ENCODE measurements at regions not wholly inside any gene's neighbourhood (a gene's known extent, or its start where the extent isn't known, plus 50 kb on each side); places are given as distances from the start of the nearest gene placed in this dataset.

- TF ChIP-seq, protein P1, sequence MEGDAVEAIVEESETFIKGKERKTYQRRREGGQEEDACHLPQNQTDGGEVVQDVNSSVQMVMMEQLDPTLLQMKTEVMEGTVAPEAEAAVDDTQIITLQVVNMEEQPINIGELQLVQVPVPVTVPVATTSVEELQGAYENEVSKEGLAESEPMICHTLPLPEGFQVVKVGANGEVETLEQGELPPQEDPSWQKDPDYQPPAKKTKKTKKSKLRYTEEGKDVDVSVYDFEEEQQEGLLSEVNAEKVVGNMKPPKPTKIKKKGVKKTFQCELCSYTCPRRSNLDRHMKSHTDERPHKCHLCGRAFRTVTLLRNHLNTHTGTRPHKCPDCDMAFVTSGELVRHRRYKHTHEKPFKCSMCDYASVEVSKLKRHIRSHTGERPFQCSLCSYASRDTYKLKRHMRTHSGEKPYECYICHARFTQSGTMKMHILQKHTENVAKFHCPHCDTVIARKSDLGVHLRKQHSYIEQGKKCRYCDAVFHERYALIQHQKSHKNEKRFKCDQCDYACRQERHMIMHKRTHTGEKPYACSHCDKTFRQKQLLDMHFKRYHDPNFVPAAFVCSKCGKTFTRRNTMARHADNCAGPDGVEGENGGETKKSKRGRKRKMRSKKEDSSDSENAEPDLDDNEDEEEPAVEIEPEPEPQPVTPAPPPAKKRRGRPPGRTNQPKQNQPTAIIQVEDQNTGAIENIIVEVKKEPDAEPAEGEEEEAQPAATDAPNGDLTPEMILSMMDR (IDR thresholded peaks at IDR 0.05): no peak
- no peak overlapping the region for H3K27ac ChIP-seq
- intact Hi-C loops (cut with DNase I): no loop called here
- DNase-seq: no peak
- no peaks in the 10 kb centered on the region for H3K4me1 ChIP-seq
- no peak overlapping the region for H3K9ac ChIP-seq (ENCODE audit: low read depth in 2 of 2, low read length in 2 of 2)
- no peak overlapping the region for H3K4me3 ChIP-seq
- no peaks in the 10 kb centered on the region for H3K36me3 ChIP-seq
- H3K9me3 ChIP-seq: no peaks in the 10 kb centered on the region
- no peaks in the 10 kb centered on the region for H3K27me3 ChIP-seq
These were observed 382.3 kb upstream of the ID4 start for GRCh38 chr6:19454721-19455392.

DNA sequence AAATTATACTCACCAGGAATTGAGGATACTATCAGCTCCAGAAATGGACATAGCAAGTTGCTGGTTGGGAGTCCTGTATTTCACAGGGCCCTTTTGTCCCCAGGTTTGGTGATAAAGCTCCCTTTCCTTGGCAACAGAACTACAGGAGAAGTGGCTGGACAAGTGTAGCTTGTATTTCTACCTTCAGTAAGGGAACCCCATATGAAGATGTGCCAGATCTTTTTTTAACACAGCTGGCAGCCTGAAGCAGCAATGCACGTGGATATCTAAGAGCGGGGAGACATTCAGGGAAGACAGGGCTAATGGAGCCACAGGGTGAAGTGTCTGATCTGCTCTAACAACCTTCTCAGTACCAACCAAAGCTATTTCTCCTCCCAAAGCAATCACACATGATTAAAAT is 373.9 kb upstream of the ID4 start:
- no peak overlapping the region for H3K27ac ChIP-seq
- TF ChIP-seq, protein P1 (IDR thresholded peaks at IDR 0.05): no peak
- H3K9me3 ChIP-seq: no peaks in the 10 kb centered on the region
- no peak overlapping the region for H3K9ac ChIP-seq (ENCODE audit: low read depth in 2 of 2, low read length in 2 of 2)
- intact Hi-C loops (cut with DNase I): no loop called here
- no peaks in the 10 kb centered on the region for H3K36me3 ChIP-seq
- no peaks in the 10 kb centered on the region for H3K27me3 ChIP-seq
- H3K4me3 ChIP-seq: no peak overlapping the region
- DNase-seq: no peak
- H3K4me1 ChIP-seq: no peaks in the 10 kb centered on the region

DNA sequence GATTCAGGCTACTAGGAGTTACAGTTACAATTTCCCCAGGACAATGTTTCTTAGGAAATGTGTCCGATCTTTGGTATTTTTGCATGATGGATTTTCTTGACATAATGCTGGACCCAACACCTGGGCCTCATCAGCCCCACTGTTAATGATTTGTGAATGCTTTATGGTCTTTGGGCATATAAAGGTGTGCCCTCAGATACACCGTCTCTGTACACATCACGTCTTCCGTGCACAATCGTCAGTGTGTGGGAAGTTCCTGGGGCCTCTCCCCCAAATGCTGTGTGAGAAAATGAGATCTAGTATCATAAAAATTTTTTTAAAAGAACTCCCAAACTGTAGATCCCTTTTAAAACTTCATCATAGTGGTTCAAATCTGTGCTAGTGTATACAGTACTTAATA is 373.2 kb upstream of the ID4 start:
- H3K27me3 ChIP-seq: no peaks in the 10 kb centered on the region

DNA sequence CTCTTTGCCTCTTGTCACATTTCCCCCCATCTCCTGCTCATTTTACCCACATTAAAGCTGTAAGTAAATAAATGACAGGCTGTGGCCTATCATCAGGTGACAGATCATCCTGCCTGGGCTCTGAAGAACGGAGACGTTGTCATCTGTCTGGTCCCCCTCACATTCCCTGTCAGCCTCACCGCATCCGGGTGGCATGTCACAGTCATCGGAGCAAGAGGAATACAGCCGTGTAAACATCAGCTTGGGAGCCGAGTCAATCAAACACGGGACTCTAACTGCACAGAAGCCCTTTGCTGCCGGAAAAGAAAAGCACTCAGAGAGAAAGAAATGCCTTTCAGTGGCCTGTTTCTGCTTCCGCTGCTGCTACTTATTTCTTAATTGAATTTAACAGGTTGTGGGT is 371.9 kb upstream of the ID4 start:
- Histone ChIP-seq H3K36me3 (no peaks in the 10 kb centered on the region), H3K9ac (ENCODE audit: low read depth in 2 of 2, low read length in 2 of 2) (no peak overlapping the region), H3K4me3 (no peak overlapping the region), H3K27me3 (no peaks in the 10 kb centered on the region), H3K9me3 (no peaks in the 10 kb centered on the region), H3K27ac (no peak overlapping the region), H3K4me1 (no peaks in the 10 kb centered on the region)
- intact Hi-C loops (cut with DNase I): no loop called here
- TF ChIP-seq, protein P1 (IDR thresholded peaks at IDR 0.05): no peak
- no peak for DNase-seq

More for the DNA sequence above, 373.2 kb upstream of the ID4 start:
- Histone ChIP-seq H3K4me1 (no peaks in the 10 kb centered on the region), H3K4me3 (no peak overlapping the region), H3K9ac (ENCODE audit: low read depth in 2 of 2, low read length in 2 of 2) (no peak overlapping the region), H3K9me3 (no peaks in the 10 kb centered on the region), H3K36me3 (no peaks in the 10 kb centered on the region), H3K27ac (no peak overlapping the region)
- no peak for DNase-seq
- TF ChIP-seq, protein P1 (IDR thresholded peaks at IDR 0.05): no peak
- intact Hi-C loops (cut with DNase I): no loop called here

GRCh38 chr6:19465760-19466159 is 371.4 kb upstream of the ID4 start:
- TF ChIP-seq, protein P1 (IDR thresholded peaks at IDR 0.05): no peak
- no peak overlapping the region for H3K9ac ChIP-seq (ENCODE audit: low read depth in 2 of 2, low read length in 2 of 2)
- H3K27me3 ChIP-seq: no peaks in the 10 kb centered on the region
- DNase-seq: no peak
- H3K4me1 ChIP-seq: no peaks in the 10 kb centered on the region
- H3K9me3 ChIP-seq: no peaks in the 10 kb centered on the region
- no peaks in the 10 kb centered on the region for H3K36me3 ChIP-seq
- H3K27ac ChIP-seq: no peak overlapping the region
- intact Hi-C loops (cut with DNase I): no loop called here
- H3K4me3 ChIP-seq: no peak overlapping the region
